ENCODE measurements at regions not wholly inside any gene's neighbourhood (a gene's known extent, or its start where the extent isn't known, plus 50 kb on each side); places are given as distances from the start of the nearest gene placed in this dataset.

DNA sequence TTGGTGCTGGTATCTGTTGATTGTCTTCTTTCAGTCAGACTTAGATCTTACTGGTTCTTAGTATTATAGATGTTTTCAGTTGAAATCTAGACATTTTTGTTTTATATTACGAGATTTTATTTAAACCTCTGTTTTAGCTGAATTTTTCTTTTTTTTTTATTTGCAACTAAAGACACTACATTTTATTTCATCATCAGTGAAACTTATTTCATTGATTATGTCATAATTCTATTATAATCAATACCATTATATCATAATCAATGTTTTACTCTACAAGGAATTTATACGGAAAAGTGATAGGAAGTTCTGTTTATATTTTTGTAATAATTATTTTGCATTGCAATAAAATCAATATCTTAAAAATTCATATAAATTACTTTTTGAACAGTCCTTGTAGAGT is 477.4 kb upstream of the MDFIC2 start:
- DNase-seq, result no peak

DNA sequence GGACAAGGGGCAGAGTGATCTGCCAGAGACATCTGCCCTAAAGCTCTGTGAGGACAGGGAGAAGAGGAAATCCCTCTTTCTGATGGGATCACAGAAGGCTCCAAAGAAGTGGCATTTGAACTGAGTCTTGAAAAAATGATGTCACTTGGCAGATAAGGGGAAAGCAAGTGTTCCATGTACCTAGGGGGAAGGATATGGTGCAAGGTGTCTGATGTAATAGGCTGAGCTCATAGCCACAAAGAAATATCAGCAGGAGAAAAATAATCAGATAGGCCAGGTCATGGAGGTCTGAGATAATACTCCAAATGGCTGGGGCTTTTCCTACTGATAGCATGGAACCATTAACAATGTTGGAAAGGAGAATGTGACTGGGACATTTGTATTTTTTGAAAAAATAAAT is 468.4 kb upstream of the MDFIC2 start:
- no peak for DNase-seq

DNA sequence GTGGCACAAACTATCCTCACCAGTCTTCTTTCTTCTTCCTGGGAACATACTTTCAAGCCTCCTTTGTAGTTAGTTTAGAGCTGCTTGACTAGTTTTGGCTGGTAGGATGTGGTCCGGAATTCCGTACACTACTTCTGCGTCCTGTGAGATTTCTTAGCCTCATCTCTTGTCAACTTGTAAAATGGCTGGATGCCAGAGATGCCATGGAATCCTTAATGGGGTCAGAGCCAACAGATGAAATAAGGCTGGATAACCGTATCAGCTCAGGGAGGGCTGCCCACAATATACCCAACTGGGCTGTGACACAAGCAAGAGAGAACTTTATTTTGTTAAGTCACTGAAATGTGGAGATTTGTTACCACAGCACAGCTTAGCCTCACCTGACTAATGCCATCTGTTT is 466.9 kb upstream of the MDFIC2 start:
- no peak for DNase-seq

DNA sequence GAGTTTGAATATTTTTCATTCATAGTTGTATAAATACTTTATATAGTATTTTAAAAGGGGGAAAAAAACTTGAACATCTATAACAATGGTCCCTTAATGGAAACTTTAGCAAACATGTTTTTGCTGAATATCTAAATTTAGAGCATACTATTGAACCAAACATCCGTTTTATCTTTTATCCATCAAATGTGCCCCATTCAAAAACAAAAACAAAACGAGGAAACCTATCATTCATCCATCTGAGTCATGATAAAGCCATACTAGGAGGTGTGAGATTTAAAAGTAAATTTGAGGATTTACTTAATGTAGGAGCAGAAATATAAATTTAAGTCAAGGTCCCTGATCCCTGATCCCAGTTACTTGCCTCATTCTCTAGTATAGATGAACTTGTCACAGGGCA is 463.6 kb upstream of the MDFIC2 start:
- no peak for DNase-seq

- DNase-seq, result no peak
Observed at GRCh38 chr3:70775257-70775656, 462.8 kb upstream of the MDFIC2 start.

GRCh38 chr3:70774641-70775040 is 462.2 kb upstream of the MDFIC2 start:
- no peak for DNase-seq

GRCh38 chr3:70771426-70772147 is 459.1 kb upstream of the MDFIC2 start:
- DNase-seq, result peak in 3 of 4 experiments; percentile 6 to 69 (median 57)

GRCh38 chr3:70770650-70771049 is 458.2 kb upstream of the MDFIC2 start:
- DNase-seq, result no peak

- DNase-seq, result no peak
Observed at GRCh38 chr3:70766301-70766700, 453.9 kb upstream of the MDFIC2 start.

GRCh38 chr3:70763894-70764293 is 451.5 kb upstream of the MDFIC2 start:
- no peak for DNase-seq

GRCh38 chr3:70757658-70758057 is 445.2 kb upstream of the MDFIC2 start:
- DNase-seq, result no peak

DNA sequence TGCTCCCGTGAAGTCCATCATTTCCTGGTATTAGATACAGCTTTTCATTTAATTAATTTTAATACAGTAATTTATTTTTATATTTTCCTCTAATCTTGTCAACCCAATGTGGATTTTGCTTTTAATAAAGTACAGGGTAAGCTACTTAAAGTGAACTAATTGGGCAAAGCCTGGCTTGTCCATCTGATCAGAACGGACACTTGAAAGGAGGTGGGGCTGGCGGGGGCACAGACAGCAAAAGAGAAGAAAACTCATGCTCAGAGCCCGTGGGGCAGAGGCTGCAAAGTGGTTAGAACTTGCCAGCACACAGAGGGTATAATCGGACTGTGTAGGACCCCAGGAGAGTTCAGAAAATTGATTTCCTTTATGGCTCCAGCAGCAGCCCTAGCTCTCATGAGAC is 443.1 kb upstream of the MDFIC2 start:
- DNase-seq, result no peak

- peak in 2 of 4 experiments; percentile 40 to 48 for DNase-seq
Observed at GRCh38 chr3:70754314-70754713, 441.9 kb upstream of the MDFIC2 start.

DNA sequence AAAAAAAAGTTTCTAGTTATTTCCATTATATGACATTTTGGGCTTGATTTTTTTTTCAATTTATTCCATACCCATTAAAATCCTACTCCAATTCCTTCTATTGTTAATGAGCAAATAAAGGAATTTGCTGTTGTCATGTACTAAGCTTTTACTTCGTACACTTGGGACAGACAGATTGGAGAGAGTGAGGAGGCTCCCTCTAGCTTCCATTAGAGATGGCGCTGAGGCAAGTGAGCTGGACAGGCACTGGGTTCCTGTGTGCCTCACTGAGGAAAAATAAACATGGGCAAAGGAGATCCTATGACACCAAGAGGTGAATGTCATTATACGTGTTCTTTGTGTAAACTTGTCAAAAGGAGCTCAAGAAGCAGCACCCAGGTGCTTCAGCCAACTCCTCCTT is 441.1 kb upstream of the MDFIC2 start:
- DNase-seq, result no peak

GRCh38 chr3:70752051-70752450 is 439.6 kb upstream of the MDFIC2 start:
- DNase-seq, result no peak

DNA sequence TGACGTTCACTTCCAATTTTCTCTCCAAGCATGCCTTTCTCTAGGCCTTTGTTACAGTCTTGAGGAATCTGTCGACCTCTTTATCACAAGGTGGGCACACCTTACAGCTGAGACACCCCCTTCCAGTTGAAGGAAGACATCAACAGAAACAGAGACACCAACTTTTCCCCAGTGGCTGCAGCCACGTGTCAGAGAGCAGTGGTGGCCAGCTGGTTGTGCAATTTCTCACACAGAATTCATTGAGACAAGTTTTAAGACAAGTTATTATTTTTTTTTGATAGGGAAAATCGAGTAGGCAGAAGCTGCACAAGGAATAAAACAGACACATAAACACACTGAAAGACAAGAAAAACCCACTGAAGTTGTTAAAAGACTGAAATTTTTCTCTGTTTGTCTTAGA is 436.7 kb upstream of the MDFIC2 start:
- no peak for DNase-seq

DNA sequence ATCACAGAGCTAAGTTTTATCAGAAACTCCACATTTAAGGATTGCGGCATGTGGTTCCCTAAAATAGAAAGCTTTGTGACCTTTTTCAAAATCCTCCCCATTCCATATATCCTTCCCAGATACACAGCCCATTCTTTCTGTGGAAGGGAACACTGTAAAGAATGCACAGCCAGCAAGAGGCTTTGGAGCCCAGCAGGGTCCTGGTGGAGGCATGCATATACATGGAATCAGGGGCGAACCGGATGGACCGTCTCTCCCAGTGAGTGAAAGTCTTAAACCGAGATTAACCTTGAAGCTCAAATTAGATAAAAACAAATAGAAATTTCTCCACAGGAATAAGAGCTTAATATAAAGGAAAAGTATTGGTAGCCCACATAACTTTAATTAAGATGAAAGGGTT is 436.2 kb upstream of the MDFIC2 start:
- DNase-seq, result no peak

- DNase-seq, result no peak
Observed at GRCh38 chr3:70747847-70748246, 435.4 kb upstream of the MDFIC2 start.

DNA sequence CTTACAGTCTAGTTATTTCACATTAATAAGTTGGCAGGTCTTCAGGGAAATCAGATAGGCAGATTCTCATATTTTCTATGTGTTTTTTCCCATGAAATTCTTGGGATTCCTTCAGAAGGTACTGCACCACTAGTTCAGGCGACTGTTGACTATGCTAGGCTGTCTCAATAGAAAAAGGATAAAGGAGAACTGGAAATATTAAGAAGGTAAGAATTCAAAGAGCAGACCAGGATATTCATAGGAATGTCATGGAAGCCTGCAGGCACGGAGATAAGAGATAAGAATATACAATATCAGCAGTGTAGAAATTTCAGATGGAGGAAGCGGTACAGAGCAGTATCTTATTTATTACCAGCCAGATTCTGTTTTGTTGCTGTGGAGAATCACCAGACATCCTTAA is 432.1 kb upstream of the MDFIC2 start:
- no peak for DNase-seq

- no peak for DNase-seq
Observed at GRCh38 chr3:70743754-70744153, 431.3 kb upstream of the MDFIC2 start.

DNA sequence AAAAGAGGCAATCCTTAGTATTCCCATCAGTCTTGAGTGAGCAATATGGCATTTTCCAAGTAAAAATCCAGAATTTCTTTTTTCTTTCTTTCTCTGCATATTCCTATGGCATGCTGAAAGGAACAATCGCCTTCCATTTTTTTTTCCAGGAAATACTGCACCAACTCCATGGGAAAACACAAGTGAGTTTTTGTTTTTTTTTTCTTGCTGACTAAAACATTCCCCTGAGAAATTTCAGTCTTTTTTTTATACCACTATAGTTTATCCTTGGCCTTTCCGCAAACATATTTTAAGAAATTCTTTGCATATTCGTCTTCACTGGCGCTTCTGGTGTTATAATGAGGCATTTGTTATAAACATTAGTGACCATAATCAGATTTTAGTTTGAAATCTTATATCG is 429.6 kb upstream of the MDFIC2 start:
- no peak for DNase-seq

GRCh38 chr3:70740872-70741271 is 428.4 kb upstream of the MDFIC2 start:
- no peak for DNase-seq

DNA sequence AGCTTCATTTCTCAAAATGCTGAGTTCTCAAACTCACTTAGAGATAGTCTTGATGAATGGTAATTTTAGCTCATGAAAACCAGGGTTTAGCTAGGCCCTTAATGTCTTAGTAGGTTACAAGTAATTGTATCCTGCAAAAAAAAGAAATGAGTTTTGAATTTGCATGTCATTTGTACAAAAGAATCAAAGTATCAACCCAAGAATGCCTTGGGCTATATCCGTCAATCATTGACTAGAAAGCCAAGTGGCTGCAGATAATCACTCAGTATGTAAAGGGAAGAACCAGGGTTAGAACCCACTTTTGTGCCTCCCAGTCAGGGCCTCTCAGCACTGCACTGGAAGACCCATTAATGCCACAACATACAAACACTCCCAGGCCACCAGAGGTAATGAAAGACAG is 427.6 kb upstream of the MDFIC2 start:
- DNase-seq, result no peak

DNA sequence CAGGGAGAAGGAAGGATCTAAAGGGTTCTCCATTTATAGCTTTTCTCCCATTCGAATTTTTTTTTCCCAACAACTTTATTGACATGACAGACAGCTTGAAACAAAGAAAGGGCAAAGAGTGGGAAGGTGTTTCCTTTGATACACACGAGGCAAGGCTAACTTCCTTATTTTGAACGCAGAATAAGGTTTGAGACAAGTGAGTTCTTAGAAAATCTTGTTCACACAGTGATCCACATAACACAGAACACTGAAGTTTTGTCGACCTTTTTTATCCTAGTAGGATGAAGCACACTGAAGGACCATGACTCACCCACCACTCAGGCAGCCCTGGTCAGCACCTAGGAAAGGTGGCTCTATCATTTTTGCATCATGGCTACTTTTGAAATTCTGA is 425.8 kb upstream of the MDFIC2 start:
- peak in 3 of 4 experiments; percentile 8 to 65 (median 50) for DNase-seq

GRCh38 chr3:70737666-70738290 is 425.3 kb upstream of the MDFIC2 start:
- DNase-seq, result no peak
